PC-9 (cell line): ENCODE measurements at regions not wholly inside any gene's neighbourhood (a gene's known extent, or its start where the extent isn't known, plus 50 kb on each side); places are given as distances from the start of the nearest gene placed in this dataset.

Source experiments
- EZH2 ChIP-seq: fragments of 200-600 bp; sonication (generic); IDR thresholded peaks from 2 replicates; pipeline ENCODE4 v1.8.0; 2017; ENCODE audit warnings: antibody characterized with exemption, low read depth
- TF ChIP-seq, protein P1 (sequence below): fragments of 200-600 bp; sonication (generic); conservative IDR thresholded peaks from 2 replicates; pipeline ENCODE4 v1.6.1; 2017; ENCODE audit warnings: mixed run types, antibody characterized with exemption, mild to moderate bottlenecking, moderate library complexity

DNA sequence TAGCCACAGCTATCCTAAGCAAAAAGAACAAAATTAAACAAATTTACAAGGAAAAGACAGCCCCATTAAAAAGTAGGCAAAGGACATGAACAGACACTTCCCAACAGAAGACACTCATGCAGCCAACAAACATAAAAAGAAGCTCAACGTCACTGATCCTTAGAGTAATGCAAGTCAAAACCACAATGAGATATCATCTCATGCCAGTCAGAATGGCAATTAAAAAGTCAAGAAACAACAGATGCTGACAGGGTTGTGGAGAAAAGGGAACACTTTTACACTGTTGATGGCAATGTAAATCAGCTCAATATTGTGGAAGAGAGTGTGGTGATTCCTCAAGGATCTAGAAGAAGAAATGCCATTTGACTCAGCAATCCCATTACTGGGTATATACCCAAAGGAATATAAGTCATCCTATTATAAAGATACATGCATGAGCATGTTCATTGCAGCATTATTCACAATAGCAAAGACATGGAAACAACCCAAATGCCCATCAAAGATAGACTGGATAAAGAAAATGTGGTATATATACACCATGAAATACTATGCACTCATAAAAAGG is 163.0 kb upstream of the TET2 start:
- TF ChIP-seq EZH2, result no peak
- TF ChIP-seq, protein P1, sequence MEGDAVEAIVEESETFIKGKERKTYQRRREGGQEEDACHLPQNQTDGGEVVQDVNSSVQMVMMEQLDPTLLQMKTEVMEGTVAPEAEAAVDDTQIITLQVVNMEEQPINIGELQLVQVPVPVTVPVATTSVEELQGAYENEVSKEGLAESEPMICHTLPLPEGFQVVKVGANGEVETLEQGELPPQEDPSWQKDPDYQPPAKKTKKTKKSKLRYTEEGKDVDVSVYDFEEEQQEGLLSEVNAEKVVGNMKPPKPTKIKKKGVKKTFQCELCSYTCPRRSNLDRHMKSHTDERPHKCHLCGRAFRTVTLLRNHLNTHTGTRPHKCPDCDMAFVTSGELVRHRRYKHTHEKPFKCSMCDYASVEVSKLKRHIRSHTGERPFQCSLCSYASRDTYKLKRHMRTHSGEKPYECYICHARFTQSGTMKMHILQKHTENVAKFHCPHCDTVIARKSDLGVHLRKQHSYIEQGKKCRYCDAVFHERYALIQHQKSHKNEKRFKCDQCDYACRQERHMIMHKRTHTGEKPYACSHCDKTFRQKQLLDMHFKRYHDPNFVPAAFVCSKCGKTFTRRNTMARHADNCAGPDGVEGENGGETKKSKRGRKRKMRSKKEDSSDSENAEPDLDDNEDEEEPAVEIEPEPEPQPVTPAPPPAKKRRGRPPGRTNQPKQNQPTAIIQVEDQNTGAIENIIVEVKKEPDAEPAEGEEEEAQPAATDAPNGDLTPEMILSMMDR, result no peak
